ENCODE measurements at regions not wholly inside any gene's neighbourhood (a gene's known extent, or its start where the extent isn't known, plus 50 kb on each side); places are given as distances from the start of the nearest gene placed in this dataset.

- TF ChIP-seq ATF3 (CRISPR knock-in tag; conservative IDR thresholded peaks at IDR 0.05) (no peak), CTCF (IDR thresholded peaks at IDR 0.05) (no peak), ZNF263 (CRISPR knock-in tag; IDR thresholded peaks at IDR 0.05; ENCODE audit: low read depth) (no peak), ATF6 (CRISPR knock-in tag; IDR thresholded peaks at IDR 0.05) (no peak), E2F1 (CRISPR knock-in tag; IDR thresholded peaks at IDR 0.05) (no peak), GTF2I (CRISPR knock-in tag; conservative IDR thresholded peaks at IDR 0.05) (no peak), FOXJ3 (CRISPR knock-in tag; IDR thresholded peaks at IDR 0.05; ENCODE audit: borderline replicate concordance) (no peak), NFYB (CRISPR knock-in tag; conservative IDR thresholded peaks at IDR 0.05; ENCODE audit: low read depth) (no peak), ESRRA (CRISPR knock-in tag; IDR thresholded peaks at IDR 0.05; ENCODE audit: borderline replicate concordance) (no peak), MYBL2 (CRISPR knock-in tag; IDR thresholded peaks at IDR 0.05) (no peak)
These were observed 73.0 kb upstream of the RAI14 start for GRCh38 chr5:34583167-34583566.
